WI38 (cell line): ENCODE measurements at regions not wholly inside any gene's neighbourhood (a gene's known extent, or its start where the extent isn't known, plus 50 kb on each side); places are given as distances from the start of the nearest gene placed in this dataset.
"Not testable (repeated sequence)": the region's sequence is repeated elsewhere in the genome, so short reads cannot be mapped to it uniquely, and the experiment has no call there.

Source experiments
- H3K4me3 ChIP-seq: 2 replicates; pipeline ENCODE4 v1.5.1; 2011; ENCODE audit warnings: low read depth, mild to moderate bottlenecking, control low read depth, low read length
- CTCF ChIP-seq: IDR thresholded peaks from 2 replicates; pipeline ENCODE4 v1.5.1; 2012; ENCODE audit warnings: low read depth, mild to moderate bottlenecking, control low read depth, low read length

- H3K4me3 ChIP-seq: no peak overlapping the region
- no peak for TF ChIP-seq CTCF
Observed at GRCh38 chr5:42235241-42235640, 188.0 kb upstream of the GHR start.

- no peak for TF ChIP-seq CTCF
- H3K4me3 ChIP-seq: no peak overlapping the region
Observed at GRCh38 chr5:42235837-42236236, 187.4 kb upstream of the GHR start.

- no peak overlapping the region for H3K4me3 ChIP-seq
- no peak for TF ChIP-seq CTCF
Observed at GRCh38 chr5:42241636-42242035, 181.6 kb upstream of the GHR start.

GRCh38 chr5:42242210-42242609 is 181.0 kb upstream of the GHR start:
- TF ChIP-seq CTCF: no peak
- H3K4me3 ChIP-seq: no peak overlapping the region

- TF ChIP-seq CTCF: no peak
- H3K4me3 ChIP-seq: no peak overlapping the region
Observed at GRCh38 chr5:42242881-42243485, 180.3 kb upstream of the GHR start.

GRCh38 chr5:42252306-42252705 is 170.9 kb upstream of the GHR start:
- TF ChIP-seq CTCF: no peak
- no peak overlapping the region for H3K4me3 ChIP-seq

GRCh38 chr5:42259914-42260313 is 163.3 kb upstream of the GHR start:
- not testable (repeated sequence) for H3K4me3 ChIP-seq

- TF ChIP-seq CTCF: no peak
- no peak overlapping the region for H3K4me3 ChIP-seq
Observed at GRCh38 chr5:42267091-42267490, 156.1 kb upstream of the GHR start.

- H3K4me3 ChIP-seq: not testable (repeated sequence)
Observed at GRCh38 chr5:42268170-42268569, 155.1 kb upstream of the GHR start.
